ENCODE measurements at regions not wholly inside any gene's neighbourhood (a gene's known extent, or its start where the extent isn't known, plus 50 kb on each side); places are given as distances from the start of the nearest gene placed in this dataset.

DNA sequence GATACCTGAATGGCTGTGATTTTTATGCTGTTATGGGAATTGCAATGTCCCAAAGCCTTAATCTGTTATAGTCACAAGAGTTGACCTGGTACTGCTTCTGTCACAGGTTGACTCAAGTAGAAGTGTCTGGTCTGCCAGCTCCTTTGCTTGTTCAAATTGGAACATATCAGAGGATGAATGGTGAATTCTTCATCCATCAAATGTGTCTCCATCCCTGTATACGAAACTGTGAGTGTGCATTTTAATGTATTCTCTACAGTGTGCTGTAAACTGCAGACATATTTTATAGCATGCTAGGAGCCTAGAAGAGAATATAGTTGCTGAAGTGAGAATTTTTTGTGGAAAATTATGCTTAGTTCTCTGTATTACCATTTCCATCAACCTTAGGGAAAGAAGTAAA, 608.4 kb downstream of the AMY1C start:
- TF ChIP-seq, protein P1, sequence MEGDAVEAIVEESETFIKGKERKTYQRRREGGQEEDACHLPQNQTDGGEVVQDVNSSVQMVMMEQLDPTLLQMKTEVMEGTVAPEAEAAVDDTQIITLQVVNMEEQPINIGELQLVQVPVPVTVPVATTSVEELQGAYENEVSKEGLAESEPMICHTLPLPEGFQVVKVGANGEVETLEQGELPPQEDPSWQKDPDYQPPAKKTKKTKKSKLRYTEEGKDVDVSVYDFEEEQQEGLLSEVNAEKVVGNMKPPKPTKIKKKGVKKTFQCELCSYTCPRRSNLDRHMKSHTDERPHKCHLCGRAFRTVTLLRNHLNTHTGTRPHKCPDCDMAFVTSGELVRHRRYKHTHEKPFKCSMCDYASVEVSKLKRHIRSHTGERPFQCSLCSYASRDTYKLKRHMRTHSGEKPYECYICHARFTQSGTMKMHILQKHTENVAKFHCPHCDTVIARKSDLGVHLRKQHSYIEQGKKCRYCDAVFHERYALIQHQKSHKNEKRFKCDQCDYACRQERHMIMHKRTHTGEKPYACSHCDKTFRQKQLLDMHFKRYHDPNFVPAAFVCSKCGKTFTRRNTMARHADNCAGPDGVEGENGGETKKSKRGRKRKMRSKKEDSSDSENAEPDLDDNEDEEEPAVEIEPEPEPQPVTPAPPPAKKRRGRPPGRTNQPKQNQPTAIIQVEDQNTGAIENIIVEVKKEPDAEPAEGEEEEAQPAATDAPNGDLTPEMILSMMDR (IDR thresholded peaks at IDR 0.05) = no peak
- TF ChIP-seq EZH2 (IDR thresholded peaks at IDR 0.05) = no peak
- no peak for TF ChIP-seq EZH2phosphoT487 (IDR thresholded peaks at IDR 0.05)
